GM18870 (cell line): ENCODE measurements at regions not wholly inside any gene's neighbourhood (a gene's known extent, or its start where the extent isn't known, plus 50 kb on each side); places are given as distances from the start of the nearest gene placed in this dataset.
"Not testable (repeated sequence)": the region's sequence is repeated elsewhere in the genome, so short reads cannot be mapped to it uniquely, and the experiment has no call there.

ENCODE experiments used
- ATAC-seq: cut with Tn5 transposase; IDR thresholded peaks from one replicate; pipeline ENCODE4 v1.9.1; 2021; ENCODE audit warnings: moderate library complexity; ENCODE audit not compliant: unreplicated experiment

- ATAC-seq, result no peak
These were observed 567.9 kb downstream of the FBXO15 start for GRCh38 chr18:73579698-73580097.

GRCh38 chr18:73577365-73577764 lies 570.3 kb downstream of the FBXO15 start:
- no peak for ATAC-seq

- no peak for ATAC-seq
These were observed 583.6 kb downstream of the FBXO15 start for GRCh38 chr18:73563901-73564472.

GRCh38 chr18:73563345-73563744 lies 584.3 kb downstream of the FBXO15 start:
- ATAC-seq, result no peak

- ATAC-seq, result no peak
These were observed 590.7 kb downstream of the FBXO15 start for GRCh38 chr18:73556904-73557303.

GRCh38 chr18:73552171-73552570 lies 595.5 kb downstream of the FBXO15 start:
- no peak for ATAC-seq

- ATAC-seq, result no peak
These were observed 596.4 kb downstream of the FBXO15 start for GRCh38 chr18:73551211-73551610.

- ATAC-seq, result no peak
These were observed 598.4 kb downstream of the FBXO15 start for GRCh38 chr18:73549236-73549635.

GRCh38 chr18:73545472-73545871 lies 602.2 kb downstream of the FBXO15 start:
- ATAC-seq, result no peak

- no peak for ATAC-seq
These were observed 603.0 kb downstream of the FBXO15 start for GRCh38 chr18:73544617-73545016.

- ATAC-seq, result no peak
These were observed 603.6 kb downstream of the FBXO15 start for GRCh38 chr18:73544032-73544431.

- no peak for ATAC-seq
These were observed 611.6 kb downstream of the FBXO15 start for GRCh38 chr18:73535990-73536389.

GRCh38 chr18:73535189-73535588 lies 612.4 kb downstream of the FBXO15 start:
- no peak for ATAC-seq

GRCh38 chr18:73531601-73532000 lies 616.0 kb downstream of the FBXO15 start:
- no peak for ATAC-seq

- no peak for ATAC-seq
These were observed 619.6 kb downstream of the FBXO15 start for GRCh38 chr18:73528066-73528465.

GRCh38 chr18:73520229-73520628 lies 627.4 kb downstream of the FBXO15 start:
- no peak for ATAC-seq

- not testable (repeated sequence) for ATAC-seq
These were observed 631.6 kb downstream of the FBXO15 start for GRCh38 chr18:73516056-73516455.

GRCh38 chr18:73514449-73514848 lies 633.2 kb downstream of the FBXO15 start:
- ATAC-seq, result no peak

- no peak for ATAC-seq
These were observed 635.7 kb downstream of the FBXO15 start for GRCh38 chr18:73511771-73512503.

- ATAC-seq, result no peak
These were observed 638.2 kb downstream of the FBXO15 start for GRCh38 chr18:73509460-73509859.

- ATAC-seq, result no peak
These were observed 635.5 kb upstream of the NETO1 start for GRCh38 chr18:73503326-73503725.

GRCh38 chr18:73487966-73488365 lies 620.2 kb upstream of the NETO1 start:
- no peak for ATAC-seq

GRCh38 chr18:73485166-73485565 lies 617.4 kb upstream of the NETO1 start:
- no peak for ATAC-seq
